Upper lobe of left lung (tissue), 4 donors: ENCODE measurements at regions not wholly inside any gene's neighbourhood (a gene's known extent, or its start where the extent isn't known, plus 50 kb on each side); places are given as distances from the start of the nearest gene placed in this dataset.

ENCODE experiments used
- EP300 ChIP-seq, 4 donors: sonication (generic); formaldehyde crosslinking; IDR thresholded peaks; one replicate each; pipeline ENCODE4 v1.5.1; 2017; ENCODE audit warnings: antibody characterized with exemption in 4 of 4, control low read depth in 2 of 4
- POLR2AphosphoS5 ChIP-seq, 2 donors: sonication (generic); formaldehyde crosslinking; IDR thresholded peaks; one replicate each; pipeline ENCODE4 v1.5.1; 2017; ENCODE audit warnings: antibody characterized with exemption in 2 of 2

- TF ChIP-seq EP300 (IDR thresholded peaks at IDR 0.05) (no peak), POLR2AphosphoS5 (IDR thresholded peaks at IDR 0.05) (no peak)
Observed at GRCh38 chr14:34369648-34370030, 92.4 kb downstream of the SPTSSA start.
